ENCODE measurements at regions not wholly inside any gene's neighbourhood (a gene's known extent, or its start where the extent isn't known, plus 50 kb on each side); places are given as distances from the start of the nearest gene placed in this dataset.

GRCh38 chr11:110939471-110939870 lies 227.2 kb upstream of the ARHGAP20 start:
- no peak overlapping the region for H3K27ac ChIP-seq (ENCODE audit: extremely low read depth, low read depth, low read length)
- no peaks in the 10 kb centered on the region for H3K4me1 ChIP-seq (ENCODE audit: control insufficient read depth, insufficient read depth, low read length)
- no peaks in the 10 kb centered on the region for H3K9me3 ChIP-seq (ENCODE audit: control insufficient read depth, insufficient read depth, low read depth, low read length)
- no peaks in the 10 kb centered on the region for H3K36me3 ChIP-seq (ENCODE audit: control insufficient read depth in 2 of 2, insufficient read depth in 1 of 2, low read length in 2 of 2)
- ChIA-PET CTCF (no interaction called here), POLR2A (no interaction called here)
- no peak overlapping the region for H3K4me3 ChIP-seq (ENCODE audit: low read depth, low read length)
- no peak for TF ChIP-seq SCRT2 (tag by site-specific recombination; IDR thresholded peaks at IDR 0.05)

GRCh38 chr11:110935018-110935640 lies 222.9 kb upstream of the ARHGAP20 start:
- POLR2A ChIA-PET, result no interaction called here
- CTCF ChIA-PET, result no interaction called here

More at GRCh38 chr11:110935018-110935640, 222.9 kb upstream of the ARHGAP20 start:
- no peak for TF ChIP-seq ZNF416 (tag by site-specific recombination; IDR thresholded peaks at IDR 0.05)
- TF ChIP-seq ZNF585B (tag by site-specific recombination; IDR thresholded peaks at IDR 0.05), result no peak
- TF ChIP-seq SCRT1 (tag by site-specific recombination; IDR thresholded peaks at IDR 0.05; ENCODE audit: borderline replicate concordance), result no peak
- no peak for TF ChIP-seq INSM2 (tag by site-specific recombination; IDR thresholded peaks at IDR 0.05)
- no peak for TF ChIP-seq ZNF362 (tag by site-specific recombination; IDR thresholded peaks at IDR 0.05)
- no peak for TF ChIP-seq ZNF544 (tag by site-specific recombination; IDR thresholded peaks at IDR 0.05)
- TF ChIP-seq ZNF10 (tag by site-specific recombination; IDR thresholded peaks at IDR 0.05), result no peak
- TF ChIP-seq GLIS2 (tag by site-specific recombination; IDR thresholded peaks at IDR 0.05), result no peak
- no peak for TF ChIP-seq ZBTB11 (tag by site-specific recombination; conservative IDR thresholded peaks at IDR 0.05; ENCODE audit: low read depth)
- TF ChIP-seq ZNF692 (tag by site-specific recombination; IDR thresholded peaks at IDR 0.05), result no peak
- TF ChIP-seq KLF9 (tag by site-specific recombination; IDR thresholded peaks at IDR 0.05; ENCODE audit: low read depth), result no peak
- TF ChIP-seq ZNF138 (tag by site-specific recombination; IDR thresholded peaks at IDR 0.05; ENCODE audit: borderline replicate concordance), result no peak
- TF ChIP-seq ZNF701 (tag by site-specific recombination; IDR thresholded peaks at IDR 0.05), result no peak
- no peak for TF ChIP-seq ZNF521 (tag by site-specific recombination; IDR thresholded peaks at IDR 0.05)
- TF ChIP-seq ZBTB44 (tag by site-specific recombination; IDR thresholded peaks at IDR 0.05), result no peak
- no peak for TF ChIP-seq ZIC2 (tag by site-specific recombination; IDR thresholded peaks at IDR 0.05)
- no peak for TF ChIP-seq ZNF155 (tag by site-specific recombination; IDR thresholded peaks at IDR 0.05)
- no peak for TF ChIP-seq ZNF645 (tag by site-specific recombination; IDR thresholded peaks at IDR 0.05)
- TF ChIP-seq ZBTB48 (tag by site-specific recombination; IDR thresholded peaks at IDR 0.05), result no peak
- Histone ChIP-seq H3K36me3 (ENCODE audit: control insufficient read depth in 2 of 2, insufficient read depth in 1 of 2, low read length in 2 of 2) (no peaks in the 10 kb centered on the region), H3K4me3 (ENCODE audit: low read depth, low read length) (no peak overlapping the region), H3K9me3 (ENCODE audit: control insufficient read depth, insufficient read depth, low read depth, low read length) (no peaks in the 10 kb centered on the region), H3K4me1 (ENCODE audit: control insufficient read depth, insufficient read depth, low read length) (no peaks in the 10 kb centered on the region), H3K27ac (ENCODE audit: extremely low read depth, low read depth, low read length) (no peak overlapping the region)
